Tibial nerve (tissue), 4 donors: ENCODE measurements at regions not wholly inside any gene's neighbourhood (a gene's known extent, or its start where the extent isn't known, plus 50 kb on each side); places are given as distances from the start of the nearest gene placed in this dataset.

Experiments
- CTCF ChIP-seq, 5 experiments: fragments of 200-600 bp in 3 of 5; fragments of 450-650 bp in 2 of 5; sonication (generic) in 3 of 5; IDR thresholded peaks; one replicate each; pipeline ENCODE4 v1.5.1; 2016 to 2019; ENCODE audit warnings: antibody characterized with exemption in 5 of 5, mild to moderate bottlenecking in 3 of 5, moderate library complexity in 2 of 5
- EP300 ChIP-seq, 2 donors: sonication (generic); formaldehyde crosslinking; IDR thresholded peaks; one replicate each; pipeline ENCODE4 v1.6.1; 2017; ENCODE audit warnings: antibody characterized with exemption in 2 of 2, mild to moderate bottlenecking in 1 of 2

- TF ChIP-seq CTCF (IDR thresholded peaks at IDR 0.05) (no peak), EP300 (IDR thresholded peaks at IDR 0.05) (no peak)
Observed at GRCh38 chr9:118423721-118424120, 719.5 kb downstream of the TLR4 start.
